Retinal pigment epithelial cell (primary cell): ENCODE measurements at regions not wholly inside any gene's neighbourhood (a gene's known extent, or its start where the extent isn't known, plus 50 kb on each side); places are given as distances from the start of the nearest gene placed in this dataset.
"Not testable (repeated sequence)": the region's sequence is repeated elsewhere in the genome, so short reads cannot be mapped to it uniquely, and the experiment has no call there.

ENCODE experiments used
- DNase-seq: peaks from one replicate; pipeline ENCODE4 v3.0.0-alpha.2; 2010; ENCODE audit warnings: low read depth
- H3K4me3 ChIP-seq: 2 replicates; pipeline ENCODE4 v1.5.1; 2011; ENCODE audit warnings: mild to moderate bottlenecking, low read length, control low read depth, moderate library complexity
- CTCF ChIP-seq: conservative IDR thresholded peaks from 2 replicates; pipeline ENCODE4 v1.5.1; 2011; ENCODE audit warnings: low read depth, low read length, control low read depth, inconsistent platforms

GRCh38 chr6:144410059-144410458, 124.9 kb downstream of the UTRN start:
- no peak overlapping the region for H3K4me3 ChIP-seq
- TF ChIP-seq CTCF, result no peak
- no peak for DNase-seq

GRCh38 chr6:144410574-144410973, 125.4 kb downstream of the UTRN start:
- not testable (repeated sequence) for H3K4me3 ChIP-seq, DNase-seq

- TF ChIP-seq CTCF, result no peak
- DNase-seq, result no peak
- no peak overlapping the region for H3K4me3 ChIP-seq
Observed at GRCh38 chr6:144411531-144412165, 126.5 kb downstream of the UTRN start.

- TF ChIP-seq CTCF, result no peak
- H3K4me3 ChIP-seq, result no peak overlapping the region
- no peak for DNase-seq
Observed at GRCh38 chr6:144413418-144413817, 128.3 kb downstream of the UTRN start.

- no peak for TF ChIP-seq CTCF
- no peak overlapping the region for H3K4me3 ChIP-seq
- DNase-seq, result no peak
Observed at GRCh38 chr6:144415014-144415413, 129.9 kb downstream of the UTRN start.

- H3K4me3 ChIP-seq, result no peak overlapping the region
Observed at GRCh38 chr6:144415835-144416237, 130.7 kb downstream of the UTRN start.

GRCh38 chr6:144416244-144416643, 131.1 kb downstream of the UTRN start:
- no peak for TF ChIP-seq CTCF
- no peak overlapping the region for H3K4me3 ChIP-seq

More at GRCh38 chr6:144415835-144416237, 130.7 kb downstream of the UTRN start:
- TF ChIP-seq CTCF, result no peak
- DNase-seq, result no peak

More at GRCh38 chr6:144416244-144416643, 131.1 kb downstream of the UTRN start:
- no peak for DNase-seq
